OCI-LY7 (cell line): ENCODE measurements at regions not wholly inside any gene's neighbourhood (a gene's known extent, or its start where the extent isn't known, plus 50 kb on each side); places are given as distances from the start of the nearest gene placed in this dataset.

ENCODE experiments used
- BruUV-seq: library from RNA; stranded (reverse); fragments of 400-500 nt; replicated peaks from 2 replicates; lab custom pipeline; 2021; lab: Mats Ljungman, UMichigan
- CTCF ChIA-PET: fragments of 300-600 bp; sonication (Branson Sonifier 250); formaldehyde crosslinking; loops from one replicate; lab custom pipeline; 2022; ENCODE audit warnings: antibody characterized with exemption; ENCODE audit not compliant: unreplicated experiment; lab: Charles Lee
- POLR2A ChIA-PET: fragments of 300-600 bp; sonication (Branson Sonifier 250); formaldehyde crosslinking; loops from one replicate; lab custom pipeline; 2022; ENCODE audit warnings: antibody characterized with exemption; lab: Charles Lee
- DNase-seq: peaks from one replicate; pipeline ENCODE4 v3.0.0-alpha.2; 2015; ENCODE audit warnings: low spot score
- H2AFZ ChIP-seq: fragments of 200-600 bp; sonication (generic), shearing (Covaris generic); 2 replicates; pipeline ENCODE4 v1.6.1; 2014; ENCODE audit warnings: mild to moderate bottlenecking, antibody characterized with exemption, low read length, moderate library complexity
- H3K27ac ChIP-seq: fragments of 200-600 bp; sonication (generic); 2 replicates; pipeline ENCODE4 v1.5.1; 2014; ENCODE audit warnings: mixed run types, low read depth, mild to moderate bottlenecking, moderate library complexity, low read length, inconsistent platforms; ENCODE audit not compliant: poor library complexity, severe bottlenecking
- H3K36me3 ChIP-seq: fragments of 200-600 bp; sonication (generic); 2 replicates; pipeline ENCODE4 v1.6.1; 2014; ENCODE audit warnings: mild to moderate bottlenecking, antibody characterized with exemption, low read length, moderate library complexity, mixed read lengths; ENCODE audit not compliant: insufficient read depth
- H3K4me1 ChIP-seq: fragments of 200-600 bp; sonication (generic); 2 replicates; pipeline ENCODE4 v1.5.1; 2014; ENCODE audit warnings: mild to moderate bottlenecking, low read length; ENCODE audit not compliant: insufficient read depth, poor library complexity, severe bottlenecking
- H3K4me2 ChIP-seq: fragments of 200-600 bp; sonication (generic); 2 replicates; pipeline ENCODE4 v1.6.1; 2014; ENCODE audit warnings: mild to moderate bottlenecking, low read length
- H3K4me3 ChIP-seq: fragments of 200-600 bp; sonication (generic); 2 replicates; pipeline ENCODE4 v1.5.1; 2014; ENCODE audit warnings: mild to moderate bottlenecking, low read depth, low read length; ENCODE audit not compliant: poor library complexity, severe bottlenecking
- H3K79me2 ChIP-seq: fragments of 200-600 bp; sonication (generic); 2 replicates; pipeline ENCODE4 v1.6.1; 2016; ENCODE audit warnings: low read depth, mild to moderate bottlenecking, low read length, moderate library complexity, mixed read lengths; ENCODE audit not compliant: insufficient read depth
- H3K9me2 ChIP-seq: fragments of 200-600 bp; sonication (generic); 2 replicates; pipeline ENCODE4 v1.6.1; 2016; ENCODE audit warnings: mild to moderate bottlenecking, low read length, mixed read lengths; ENCODE audit not compliant: insufficient read depth
- H3K9me3 ChIP-seq: fragments of 200-600 bp; sonication (generic); 2 replicates; pipeline ENCODE4 v1.6.1; 2014; ENCODE audit warnings: mild to moderate bottlenecking, mixed run types, low read length, mixed read lengths
- H4K20me1 ChIP-seq: fragments of 200-600 bp; sonication (generic); 2 replicates; pipeline ENCODE4 v1.6.1; 2014; ENCODE audit warnings: mild to moderate bottlenecking, antibody characterized with exemption, low read length, moderate library complexity, mixed read lengths; ENCODE audit not compliant: insufficient read depth
- EZH2phosphoT487 ChIP-seq: fragments of 200-600 bp; sonication (generic); IDR thresholded peaks from 2 replicates; pipeline ENCODE4 v1.6.1; 2018; ENCODE audit warnings: low read depth, borderline replicate concordance, mild to moderate bottlenecking, mixed run types, antibody characterized with exemption, low read length, moderate library complexity, mixed read lengths
- intact Hi-C: fragments of 100-400 bp; cut with micrococcal nuclease; formaldehyde crosslinking; loops from one replicate; pipeline ENCODE4 v1.10.0; 2022; ENCODE audit not compliant: unreplicated experiment
- TF ChIP-seq, protein P1 (sequence below): fragments of 200-600 bp; sonication (generic); conservative IDR thresholded peaks from 2 replicates; pipeline ENCODE4 v1.5.1; 2014; ENCODE audit warnings: mild to moderate bottlenecking, antibody characterized with exemption, low read length, moderate library complexity, mixed read lengths

- no peak overlapping the region for H3K4me3 ChIP-seq
- ChIA-PET POLR2A (interaction anchor here (0.6 to 1.4 kb wide), 2 partner anchors 49 to 337 kb away, joined by 3 to 6 read pairs; no protein-coding TSS in a partner anchor), CTCF (no interaction called here)
- intact Hi-C loops: no loop called here
- H3K79me2 ChIP-seq: no peaks in the 10 kb centered on the region; the same call in 1 of the 2 replicates
- no peaks in the 10 kb centered on the region for H3K9me3 ChIP-seq
- no peaks in the 10 kb centered on the region for H3K9me2 ChIP-seq
- no TSS peak for BruUV-seq
- no peak overlapping the region for H3K27ac ChIP-seq
- H3K36me3 ChIP-seq: peaks cover 40% of the 10 kb centered on the region
- no peak for TF ChIP-seq EZH2phosphoT487
- TF ChIP-seq, protein P1, sequence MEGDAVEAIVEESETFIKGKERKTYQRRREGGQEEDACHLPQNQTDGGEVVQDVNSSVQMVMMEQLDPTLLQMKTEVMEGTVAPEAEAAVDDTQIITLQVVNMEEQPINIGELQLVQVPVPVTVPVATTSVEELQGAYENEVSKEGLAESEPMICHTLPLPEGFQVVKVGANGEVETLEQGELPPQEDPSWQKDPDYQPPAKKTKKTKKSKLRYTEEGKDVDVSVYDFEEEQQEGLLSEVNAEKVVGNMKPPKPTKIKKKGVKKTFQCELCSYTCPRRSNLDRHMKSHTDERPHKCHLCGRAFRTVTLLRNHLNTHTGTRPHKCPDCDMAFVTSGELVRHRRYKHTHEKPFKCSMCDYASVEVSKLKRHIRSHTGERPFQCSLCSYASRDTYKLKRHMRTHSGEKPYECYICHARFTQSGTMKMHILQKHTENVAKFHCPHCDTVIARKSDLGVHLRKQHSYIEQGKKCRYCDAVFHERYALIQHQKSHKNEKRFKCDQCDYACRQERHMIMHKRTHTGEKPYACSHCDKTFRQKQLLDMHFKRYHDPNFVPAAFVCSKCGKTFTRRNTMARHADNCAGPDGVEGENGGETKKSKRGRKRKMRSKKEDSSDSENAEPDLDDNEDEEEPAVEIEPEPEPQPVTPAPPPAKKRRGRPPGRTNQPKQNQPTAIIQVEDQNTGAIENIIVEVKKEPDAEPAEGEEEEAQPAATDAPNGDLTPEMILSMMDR: no peak
- no peak for DNase-seq
- no peaks in the 10 kb centered on the region for H4K20me1 ChIP-seq
- peaks cover 11% of the 10 kb centered on the region for H3K4me1 ChIP-seq
- no peak overlapping the region for H2AFZ ChIP-seq
- no peak overlapping the region for H3K4me2 ChIP-seq
Observed at GRCh38 chr2:74081030-74081762, 66.5 kb downstream of the BOLA3 start.

- Histone ChIP-seq H3K36me3 (peaks cover 37% of the 10 kb centered on the region), H3K4me1 (peaks cover 11% of the 10 kb centered on the region), H2AFZ (no peak overlapping the region), H3K27ac (no peak overlapping the region), H3K9me2 (no peaks in the 10 kb centered on the region), H3K9me3 (no peaks in the 10 kb centered on the region), H3K4me2 (no peak overlapping the region), H4K20me1 (no peaks in the 10 kb centered on the region), H3K4me3 (no peak overlapping the region), H3K79me2 (no peaks in the 10 kb centered on the region; the same call in 1 of the 2 replicates)
- intact Hi-C loops: no loop called here
- TF ChIP-seq, protein P1: no peak
- no peak for TF ChIP-seq EZH2phosphoT487
- POLR2A ChIA-PET: no interaction called here
- CTCF ChIA-PET: no interaction called here
- DNase-seq: no peak
- BruUV-seq: no TSS peak
Observed at GRCh38 chr2:74081763-74082110, 66.0 kb downstream of the BOLA3 start.

DNA sequence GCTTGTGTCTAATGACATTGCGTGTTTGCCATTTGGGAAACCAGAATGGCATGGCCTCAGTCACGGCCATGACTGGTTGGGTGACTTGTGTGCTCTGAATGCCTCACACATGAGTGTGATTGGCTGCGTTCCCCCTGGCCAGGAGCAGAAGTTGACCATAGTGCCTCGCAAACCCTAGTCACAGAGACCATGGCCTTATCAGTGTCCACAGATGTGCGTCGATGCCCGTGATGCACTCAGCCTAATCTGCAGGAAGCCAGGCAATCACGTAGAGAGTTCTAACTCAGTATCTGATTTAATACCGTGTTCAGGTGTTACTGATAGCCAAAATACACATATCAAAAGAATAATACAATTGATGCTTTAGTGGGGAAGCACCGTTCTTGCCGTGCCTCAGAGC lies 64.0 kb downstream of the BOLA3 start:
- Histone ChIP-seq H3K4me1 (peaks cover 11% of the 10 kb centered on the region), H3K36me3 (peaks cover 52% of the 10 kb centered on the region), H3K9me2 (no peaks in the 10 kb centered on the region), H3K4me3 (no peak overlapping the region), H3K27ac (no peak overlapping the region), H2AFZ (no peak overlapping the region), H3K79me2 (no peaks in the 10 kb centered on the region; the same call in 1 of the 2 replicates), H3K9me3 (no peaks in the 10 kb centered on the region), H3K4me2 (no peak overlapping the region), H4K20me1 (no peaks in the 10 kb centered on the region)
- ChIA-PET POLR2A (no interaction called here), CTCF (no interaction called here)
- no TSS peak for BruUV-seq
- TF ChIP-seq, protein P1: no peak
- TF ChIP-seq EZH2phosphoT487: no peak
- no peak for DNase-seq
- intact Hi-C loops: no loop called here
